MM.1S (cell line): ENCODE measurements at regions not wholly inside any gene's neighbourhood (a gene's known extent, or its start where the extent isn't known, plus 50 kb on each side); places are given as distances from the start of the nearest gene placed in this dataset.
"Not testable (repeated sequence)": the region's sequence is repeated elsewhere in the genome, so short reads cannot be mapped to it uniquely, and the experiment has no call there.

Experiments used
- DNase-seq: peaks from one replicate; pipeline ENCODE4 v3.0.0-alpha.2; 2015
- H2AFZ ChIP-seq: fragments of 300-600 bp; sonication (generic); 2 replicates; pipeline ENCODE4 v1.6.0; 2016; ENCODE audit warnings: antibody characterized with exemption, low read length
- H3F3A ChIP-seq: fragments of 300-600 bp; sonication (generic); 2 replicates; pipeline ENCODE4 v1.6.1; 2016; ENCODE audit warnings: mild to moderate bottlenecking, antibody characterized with exemption, low read length, moderate library complexity, mixed read lengths; ENCODE audit not compliant: insufficient read depth
- H3K27ac ChIP-seq: fragments of 300-600 bp; sonication (generic); 2 replicates; pipeline ENCODE4 v1.5.1; 2016; ENCODE audit warnings: mild to moderate bottlenecking, low read length
- H3K27me3 ChIP-seq: fragments of 300-600 bp; sonication (generic); replicated peaks from 2 replicates; pipeline ENCODE4 v1.6.0; 2016; ENCODE audit warnings: low read length; ENCODE audit not compliant: insufficient read depth
- H3K36me3 ChIP-seq: fragments of 300-600 bp; sonication (generic); replicated peaks from 2 replicates; pipeline ENCODE4 v1.6.1; 2016; ENCODE audit warnings: mild to moderate bottlenecking, low read length, mixed read lengths; ENCODE audit not compliant: insufficient read depth
- H3K4me1 ChIP-seq: fragments of 300-600 bp; sonication (generic); 2 replicates; pipeline ENCODE4 v1.6.1; 2016; ENCODE audit warnings: low read length, mixed read lengths
- H3K4me2 ChIP-seq: fragments of 300-600 bp; sonication (generic); 2 replicates; pipeline ENCODE4 v1.6.0; 2016; ENCODE audit warnings: low read depth, low read length
- H3K4me3 ChIP-seq: fragments of 300-600 bp; sonication (generic); 2 replicates; pipeline ENCODE4 v1.5.1; 2016; ENCODE audit warnings: low read length, mixed read lengths
- H3K79me2 ChIP-seq: fragments of 300-600 bp; sonication (generic); 2 replicates; pipeline ENCODE4 v1.6.1; 2016; ENCODE audit warnings: mixed run types, low read length, mixed read lengths
- H3K9ac ChIP-seq: fragments of 300-600 bp; sonication (generic); 2 replicates; pipeline ENCODE4 v1.6.1; 2016; ENCODE audit warnings: low read length, mixed read lengths
- H3K9me2 ChIP-seq: fragments of 300-600 bp; sonication (generic); replicated peaks from 2 replicates; pipeline ENCODE4 v1.6.1; 2016; ENCODE audit warnings: mild to moderate bottlenecking, low read length, mixed read lengths; ENCODE audit not compliant: insufficient read depth
- H3K9me3 ChIP-seq: fragments of 300-600 bp; sonication (generic); replicated peaks from 2 replicates; pipeline ENCODE4 v1.6.1; 2016; ENCODE audit warnings: mild to moderate bottlenecking, low read length, mixed read lengths; ENCODE audit not compliant: insufficient read depth
- H4K20me1 ChIP-seq: fragments of 300-600 bp; sonication (generic); 2 replicates; pipeline ENCODE4 v1.6.1; 2016; ENCODE audit warnings: mild to moderate bottlenecking, low read length, moderate library complexity, mixed read lengths; ENCODE audit not compliant: insufficient read depth
- CTCF ChIP-seq: fragments of 300-600 bp; sonication (generic); IDR thresholded peaks from 2 replicates; pipeline ENCODE4 v1.5.1; 2016; ENCODE audit warnings: antibody characterized with exemption, low read length, mixed read lengths
- EZH2 ChIP-seq: fragments of 300-600 bp; sonication (generic); optimal IDR thresholded peaks from 2 replicates; pipeline ENCODE3; 2017; ENCODE audit warnings: low read depth, mild to moderate bottlenecking, antibody characterized with exemption, low read length, mixed read lengths
- EZH2phosphoT487 ChIP-seq: fragments of 300-600 bp; sonication (generic); IDR thresholded peaks from 2 replicates; pipeline ENCODE4 v1.6.1; 2018; ENCODE audit warnings: antibody characterized with exemption, low read length

- peaks cover 25% of the 10 kb centered on the region for H3K27me3 ChIP-seq
- H3K9ac ChIP-seq = no peak overlapping the region
- no peak overlapping the region for H3K4me3 ChIP-seq
- DNase-seq = no peak
- H3F3A ChIP-seq = no peaks in the 10 kb centered on the region
- no peaks in the 10 kb centered on the region for H3K36me3 ChIP-seq
- H3K79me2 ChIP-seq = no peaks in the 10 kb centered on the region
- no peaks in the 10 kb centered on the region for H3K4me1 ChIP-seq
- no peaks in the 10 kb centered on the region for H4K20me1 ChIP-seq
- H2AFZ ChIP-seq = no peak overlapping the region
- no peaks in the 10 kb centered on the region for H3K9me2 ChIP-seq
- TF ChIP-seq EZH2phosphoT487 (no peak), CTCF (no peak), EZH2 (no peak)
- H3K9me3 ChIP-seq = no peaks in the 10 kb centered on the region
- no peak overlapping the region for H3K27ac ChIP-seq
- H3K4me2 ChIP-seq = no peak overlapping the region
These were observed 123.9 kb upstream of the SLC6A11 start for GRCh38 chr3:10692039-10692622.

GRCh38 chr3:10693457-10693856, 122.6 kb upstream of the SLC6A11 start:
- H3K9me2 ChIP-seq = no peaks in the 10 kb centered on the region
- no peak for DNase-seq
- no peaks in the 10 kb centered on the region for H3K79me2 ChIP-seq
- H3K4me3 ChIP-seq = no peak overlapping the region
- no peaks in the 10 kb centered on the region for H3F3A ChIP-seq
- no peak overlapping the region for H2AFZ ChIP-seq
- no peaks in the 10 kb centered on the region for H3K4me1 ChIP-seq
- H3K27me3 ChIP-seq = peaks cover 25% of the 10 kb centered on the region
- no peaks in the 10 kb centered on the region for H3K36me3 ChIP-seq
- H4K20me1 ChIP-seq = no peaks in the 10 kb centered on the region
- no peak overlapping the region for H3K9ac ChIP-seq
- TF ChIP-seq CTCF (no peak), EZH2phosphoT487 (no peak), EZH2 (no peak)
- H3K27ac ChIP-seq = no peak overlapping the region
- H3K4me2 ChIP-seq = no peak overlapping the region
- H3K9me3 ChIP-seq = no peaks in the 10 kb centered on the region

- Histone ChIP-seq H3K27me3 (peaks cover 22% of the 10 kb centered on the region), H3K79me2 (no peaks in the 10 kb centered on the region), H4K20me1 (no peaks in the 10 kb centered on the region), H3K27ac (no peak overlapping the region), H3K36me3 (no peaks in the 10 kb centered on the region), H3K9me2 (no peaks in the 10 kb centered on the region), H3K4me3 (no peak overlapping the region), H2AFZ (no peak overlapping the region), H3F3A (no peaks in the 10 kb centered on the region), H3K9me3 (no peaks in the 10 kb centered on the region), H3K4me1 (no peaks in the 10 kb centered on the region), H3K9ac (no peak overlapping the region), H3K4me2 (no peak overlapping the region)
- TF ChIP-seq CTCF = no peak
- TF ChIP-seq EZH2 = no peak
- no peak for TF ChIP-seq EZH2phosphoT487
- no peak for DNase-seq
These were observed 121.8 kb upstream of the SLC6A11 start for GRCh38 chr3:10694179-10694578.

GRCh38 chr3:10695186-10695585, 120.8 kb upstream of the SLC6A11 start:
- not testable (repeated sequence) for H3K4me1 ChIP-seq, H3K4me2 ChIP-seq, H3K27ac ChIP-seq, H4K20me1 ChIP-seq, H3K9me2 ChIP-seq, H3K9ac ChIP-seq, H2AFZ ChIP-seq, H3K9me3 ChIP-seq, H3K79me2 ChIP-seq, DNase-seq, H3F3A ChIP-seq, H3K4me3 ChIP-seq, H3K36me3 ChIP-seq
- H3K27me3 ChIP-seq = peaks cover 13% of the 10 kb centered on the region; the same call in 1 of the 2 replicates
